GM21381 (cell line): ENCODE measurements at regions not wholly inside any gene's neighbourhood (a gene's known extent, or its start where the extent isn't known, plus 50 kb on each side); places are given as distances from the start of the nearest gene placed in this dataset.

Source experiments
- ATAC-seq: cut with Tn5 transposase; IDR thresholded peaks from one replicate; pipeline ENCODE4 v1.9.1; 2021; ENCODE audit warnings: mild to moderate bottlenecking, moderate library complexity; ENCODE audit not compliant: unreplicated experiment

- no peak for ATAC-seq
Observed at GRCh38 chr4:152236519-152237056, 299.3 kb downstream of the FBXW7 start.

DNA sequence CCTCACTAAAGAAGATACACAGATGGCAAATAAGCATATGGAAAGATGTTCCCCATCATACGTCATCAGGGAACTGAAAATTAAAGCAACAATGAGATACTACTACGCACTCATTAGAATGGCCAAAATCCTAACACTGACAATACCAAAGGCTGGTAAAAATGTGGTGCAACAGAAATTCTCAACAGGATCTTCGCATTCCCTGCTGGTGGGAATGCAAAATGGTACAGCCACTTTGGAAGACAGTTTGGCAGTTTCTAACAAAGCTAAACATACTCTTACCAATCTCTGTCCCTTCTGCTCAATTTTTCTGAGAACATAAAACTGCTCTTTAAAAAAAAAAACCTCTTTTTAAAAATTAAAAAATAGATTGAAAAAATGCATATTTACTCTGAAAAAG lies 300.2 kb downstream of the FBXW7 start:
- ATAC-seq, result no peak

- ATAC-seq, result no peak
Observed at GRCh38 chr4:152234571-152234970, 301.3 kb downstream of the FBXW7 start.

- ATAC-seq, result no peak
Observed at GRCh38 chr4:152232271-152232670, 303.6 kb downstream of the FBXW7 start.

DNA sequence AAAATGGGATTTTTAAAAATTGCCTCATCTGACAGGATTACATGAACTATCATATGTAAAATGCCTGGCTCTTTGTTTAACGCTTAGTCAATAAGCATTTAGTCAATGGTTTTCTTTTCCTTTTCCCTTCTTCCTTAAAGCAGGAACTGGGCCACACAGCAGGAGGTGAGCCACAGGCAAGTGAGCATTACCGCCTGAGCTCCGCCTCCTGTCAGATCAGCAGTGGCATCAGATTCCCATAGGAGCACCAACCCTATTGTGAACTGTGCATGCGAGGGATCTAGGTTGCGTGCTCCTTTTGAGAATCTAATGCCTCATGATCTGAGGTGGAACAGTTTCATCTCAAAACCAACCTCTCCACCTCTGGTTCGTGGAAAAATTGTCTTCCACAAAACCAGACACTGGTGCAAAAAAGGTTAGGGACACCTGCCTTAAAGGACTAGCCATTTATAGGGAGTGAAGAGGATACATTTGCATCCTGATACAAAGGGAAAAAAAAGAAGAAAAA lies 306.1 kb downstream of the FBXW7 start:
- no peak for ATAC-seq

DNA sequence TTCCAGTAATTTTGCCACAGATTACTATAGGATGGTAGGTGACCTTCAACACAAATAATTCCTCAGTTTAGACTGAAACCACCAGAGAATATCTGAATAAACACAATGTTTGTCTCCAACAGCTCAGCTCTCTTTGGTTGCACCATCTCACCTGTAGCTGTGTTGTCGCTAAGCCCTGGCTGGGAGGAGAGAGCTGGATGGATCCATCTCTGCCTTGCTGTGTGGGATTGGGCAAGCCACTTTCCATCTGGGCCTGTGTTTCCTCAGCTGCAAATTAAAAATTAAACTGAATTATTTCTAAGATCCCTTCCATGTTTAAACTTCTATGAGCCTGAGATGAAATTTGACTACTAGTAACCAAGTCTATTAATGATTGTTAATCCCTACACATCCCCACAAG lies 310.2 kb downstream of the FBXW7 start:
- no peak for ATAC-seq

GRCh38 chr4:152224721-152225420 lies 311.0 kb downstream of the FBXW7 start:
- no peak for ATAC-seq

DNA sequence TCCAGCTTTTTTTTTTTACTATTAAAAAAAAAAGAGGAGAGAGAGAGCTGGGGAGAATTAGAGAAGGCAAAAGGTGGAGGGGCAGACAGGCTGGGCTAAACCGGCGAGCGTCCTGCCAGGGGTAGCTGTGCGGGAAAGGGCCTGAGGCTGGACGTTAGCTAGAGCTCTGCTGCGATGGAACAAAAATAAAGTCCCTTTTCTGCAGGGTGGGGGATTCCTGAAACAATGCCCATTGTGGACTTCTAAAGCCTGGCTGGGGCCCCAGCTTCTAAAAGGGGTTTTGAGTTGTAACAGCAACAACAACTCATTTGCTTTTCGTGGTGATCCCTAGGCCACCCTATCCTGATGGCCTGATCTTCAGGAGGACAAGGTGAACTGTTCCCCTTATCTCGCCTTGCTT lies 311.7 kb downstream of the FBXW7 start:
- ATAC-seq, result no peak

- ATAC-seq, result no peak
Observed at GRCh38 chr4:152223600-152223999, 312.3 kb downstream of the FBXW7 start.

DNA sequence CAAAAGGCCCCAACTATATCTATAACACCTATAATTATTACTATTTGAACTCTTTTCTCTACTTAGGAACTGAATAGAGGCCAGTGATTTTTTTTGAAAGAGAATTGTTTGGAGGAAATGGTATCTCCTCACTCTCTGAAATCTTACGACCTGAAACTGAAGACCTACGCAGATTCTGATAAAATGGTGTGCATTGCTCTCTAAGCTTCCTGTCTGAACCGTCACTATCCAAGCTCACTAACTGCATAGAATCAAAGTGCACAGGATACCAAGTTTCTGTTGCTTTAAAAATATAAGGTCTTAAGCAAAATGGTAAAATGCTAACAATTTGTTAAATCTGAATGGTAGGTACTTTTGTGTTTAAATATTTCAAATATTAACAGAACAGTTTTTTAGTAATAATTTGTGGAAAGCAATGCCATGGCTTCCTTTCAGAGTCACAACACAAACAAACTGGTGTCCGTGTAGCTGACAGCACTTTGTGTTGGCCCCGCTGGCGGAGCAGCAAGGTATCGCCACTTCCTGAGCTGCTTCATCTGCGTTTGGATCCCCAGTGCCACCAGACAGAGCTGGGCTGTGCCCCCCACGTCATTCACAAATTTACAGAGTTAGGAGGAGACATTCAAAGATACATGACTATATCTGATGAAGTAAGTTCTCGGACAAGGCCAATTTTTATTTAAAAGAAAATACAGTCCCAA lies 313.9 kb downstream of the FBXW7 start:
- ATAC-seq, result no peak

DNA sequence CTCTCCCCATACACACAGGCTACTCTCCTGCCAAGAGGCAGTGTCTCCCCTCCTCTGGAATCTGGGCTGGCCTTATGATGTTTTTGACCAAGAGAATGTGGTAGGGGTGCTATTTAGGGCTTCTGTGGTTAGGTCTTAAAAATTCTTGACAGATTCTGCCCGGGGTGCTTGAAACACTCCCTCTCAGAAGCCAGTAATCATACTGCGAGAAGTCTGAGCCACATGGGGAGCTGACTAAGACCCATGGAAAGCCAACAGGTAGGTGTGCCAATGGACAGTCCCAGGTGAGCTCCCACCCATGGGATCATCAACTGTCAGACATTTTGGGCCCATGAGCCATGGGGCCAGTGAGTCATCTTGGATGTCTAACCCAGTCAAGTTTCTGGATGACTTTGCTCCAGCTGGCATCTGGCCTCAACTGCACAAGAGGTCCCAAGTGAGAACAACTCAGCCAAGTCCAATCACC lies 315.7 kb downstream of the FBXW7 start:
- ATAC-seq, result peak; percentile 70

GRCh38 chr4:152218576-152218975 lies 317.3 kb downstream of the FBXW7 start:
- no peak for ATAC-seq

DNA sequence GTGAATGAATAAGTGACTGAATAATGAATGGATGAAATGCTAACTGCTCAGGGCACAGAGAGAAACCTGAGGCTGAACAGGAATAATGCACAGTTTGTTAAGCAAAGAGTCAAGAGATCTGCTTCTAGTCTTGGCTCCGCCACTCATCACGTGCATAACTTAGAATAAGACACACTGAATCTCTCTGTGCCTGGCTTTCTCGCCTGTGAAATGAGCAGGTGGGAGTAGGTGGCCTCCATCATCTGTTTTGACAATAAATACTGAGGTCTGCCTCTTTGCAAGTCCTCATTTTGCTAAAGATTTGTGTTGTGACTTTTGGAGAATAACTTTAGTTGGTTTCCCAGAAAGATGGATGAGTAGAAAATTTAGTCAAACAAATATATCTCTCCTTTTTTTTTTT lies 318.0 kb downstream of the FBXW7 start:
- no peak for ATAC-seq

DNA sequence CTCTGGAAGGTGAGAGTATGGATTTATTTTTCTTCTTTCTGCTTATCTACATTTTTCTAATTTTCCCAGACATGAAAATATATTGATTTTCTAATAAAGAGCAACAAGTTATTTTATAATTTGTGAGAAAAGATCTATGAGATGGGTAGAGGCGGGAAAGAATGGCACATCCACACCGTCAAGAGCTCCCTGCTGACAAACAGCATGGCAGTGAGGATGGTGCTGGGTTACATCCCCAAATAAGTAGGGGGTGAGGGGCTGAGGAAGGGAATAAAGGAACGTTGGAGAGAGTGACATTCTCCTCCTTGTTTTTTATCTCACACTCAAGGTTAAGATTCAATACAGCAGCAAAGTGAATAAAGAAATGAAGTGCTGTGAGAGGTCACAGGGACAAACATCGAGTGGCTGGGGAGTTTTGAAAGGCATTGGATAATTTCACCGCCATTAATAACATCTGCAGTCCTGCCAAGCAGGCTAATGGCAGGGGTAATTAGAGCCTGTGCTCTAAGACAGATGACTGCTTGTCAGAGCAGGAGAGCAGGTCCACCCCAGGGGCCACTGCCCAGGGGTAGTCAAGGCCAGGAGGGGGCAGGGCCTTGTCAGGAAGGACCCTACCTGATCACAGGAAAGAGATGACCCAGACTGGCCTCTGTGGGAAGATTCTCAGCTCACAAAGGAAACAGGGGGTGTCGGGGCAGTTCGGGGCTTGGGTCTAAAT lies 323.8 kb downstream of the FBXW7 start:
- no peak for ATAC-seq

GRCh38 chr4:152209772-152210493 lies 326.0 kb downstream of the FBXW7 start:
- peak; percentile 84 for ATAC-seq

DNA sequence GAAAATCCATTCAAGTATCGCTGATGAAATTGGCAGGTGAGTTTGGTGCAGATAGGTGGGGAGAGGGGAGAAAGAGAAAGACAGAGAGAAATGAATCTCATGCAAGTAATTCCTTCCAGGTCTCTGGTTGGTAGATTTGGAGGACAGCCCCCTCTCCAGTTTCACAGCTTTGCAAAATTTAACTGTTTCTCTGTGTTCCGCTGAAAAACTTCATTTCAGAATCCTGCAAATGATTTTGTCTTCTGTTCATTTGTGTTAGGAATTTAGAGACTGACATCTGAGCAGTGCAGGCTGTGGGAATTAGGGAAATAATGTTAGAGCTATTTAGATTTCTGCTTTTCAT lies 328.5 kb downstream of the FBXW7 start:
- ATAC-seq, result no peak

- no peak for ATAC-seq
Observed at GRCh38 chr4:152206646-152207377, 329.1 kb downstream of the FBXW7 start.

DNA sequence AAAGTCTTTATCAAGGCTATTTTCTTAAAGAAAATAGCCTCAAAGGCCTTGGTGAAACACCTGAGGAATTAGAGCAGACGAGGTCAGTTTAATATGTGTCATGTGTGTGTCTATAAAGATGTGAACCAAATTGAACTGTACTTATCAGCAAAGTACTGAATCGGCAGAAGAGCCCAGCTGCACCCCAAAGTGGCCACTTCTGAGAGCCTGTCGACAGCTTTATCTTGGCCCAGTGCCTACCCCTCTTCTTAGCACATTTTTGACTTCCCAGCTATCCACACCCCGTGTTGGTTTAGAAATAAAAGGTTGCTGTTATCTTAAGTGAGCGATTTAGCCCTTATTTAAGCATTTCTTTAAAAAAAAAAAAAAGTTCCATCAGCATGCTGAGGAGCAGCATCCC lies 329.7 kb downstream of the FBXW7 start:
- ATAC-seq, result no peak

DNA sequence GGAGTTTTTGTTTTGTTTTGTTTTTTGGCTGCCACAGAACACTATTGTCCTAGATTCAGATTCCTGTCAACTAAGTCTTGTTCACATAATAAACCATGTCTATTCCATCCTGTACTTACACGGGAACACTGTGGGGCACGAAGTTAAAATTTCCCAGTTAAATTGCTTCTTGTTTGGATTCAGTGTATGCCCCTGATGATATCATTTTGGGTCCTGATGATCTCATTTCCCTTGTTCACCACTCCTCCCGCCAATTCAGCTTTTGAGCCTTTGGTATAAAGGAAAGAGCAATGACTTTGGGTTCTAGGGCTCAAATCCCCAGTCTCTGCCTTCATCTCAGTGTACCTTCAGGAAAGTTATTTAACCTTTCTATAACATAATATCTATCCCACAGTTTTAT lies 333.5 kb downstream of the FBXW7 start:
- ATAC-seq, result no peak
